22Rv1 (cell line): ENCODE measurements at regions not wholly inside any gene's neighbourhood (a gene's known extent, or its start where the extent isn't known, plus 50 kb on each side); places are given as distances from the start of the nearest gene placed in this dataset.
A peak's percentile ranks its signal among the peaks of the same experiment; 100 is the strongest.
"Not testable (repeated sequence)": the region's sequence is repeated elsewhere in the genome, so short reads cannot be mapped to it uniquely, and the experiment has no call there.

Experiments
- H3K27ac ChIP-seq: fragments of 450-650 bp; 2 replicates; pipeline ENCODE4 v1.5.1; 2017
- CTCF ChIP-seq: fragments of 450-650 bp; IDR thresholded peaks from 2 replicates; pipeline ENCODE4 v1.5.1; 2017; ENCODE audit warnings: mild to moderate bottlenecking
- ZFX ChIP-seq: fragments of 450-650 bp; IDR thresholded peaks from 2 replicates; pipeline ENCODE4 v1.6.1; 2017; ENCODE audit warnings: antibody characterized with exemption, borderline replicate concordance

GRCh38 chr5:12093586-12093985 lies 189.3 kb upstream of the CTNND2 start:
- no peak for TF ChIP-seq CTCF
- no peak for TF ChIP-seq ZFX
- H3K27ac ChIP-seq: no peak overlapping the region

- H3K27ac ChIP-seq: no peak overlapping the region
- TF ChIP-seq ZFX (no peak), CTCF (no peak)
Observed at GRCh38 chr5:12080761-12081160, 176.5 kb upstream of the CTNND2 start.

GRCh38 chr5:12078286-12078685 lies 174.0 kb upstream of the CTNND2 start:
- H3K27ac ChIP-seq: not testable (repeated sequence)

GRCh38 chr5:12073426-12073825 lies 169.2 kb upstream of the CTNND2 start:
- TF ChIP-seq ZFX: no peak
- TF ChIP-seq CTCF: no peak
- H3K27ac ChIP-seq: no peak overlapping the region

- TF ChIP-seq CTCF (no peak), ZFX (no peak)
- no peak overlapping the region for H3K27ac ChIP-seq
Observed at GRCh38 chr5:12072441-12072840, 168.2 kb upstream of the CTNND2 start.

GRCh38 chr5:12071455-12071854 lies 167.2 kb upstream of the CTNND2 start:
- no peak for TF ChIP-seq ZFX
- TF ChIP-seq CTCF: no peak
- no peak overlapping the region for H3K27ac ChIP-seq

GRCh38 chr5:12023614-12024241 lies 119.5 kb upstream of the CTNND2 start:
- peak; percentile 81 for TF ChIP-seq CTCF
- TF ChIP-seq ZFX: no peak
- no peak overlapping the region for H3K27ac ChIP-seq

GRCh38 chr5:12022444-12022843 lies 118.2 kb upstream of the CTNND2 start:
- no peak overlapping the region for H3K27ac ChIP-seq
- TF ChIP-seq ZFX (no peak), CTCF (no peak)
